ENCODE measurements at regions not wholly inside any gene's neighbourhood (a gene's known extent, or its start where the extent isn't known, plus 50 kb on each side); places are given as distances from the start of the nearest gene placed in this dataset.

- Histone ChIP-seq H2AFZ (no peak overlapping the region), H3K9me2 (replicated peaks; ENCODE audit: insufficient read depth) (no peaks in the 10 kb centered on the region), H3K27me3 (no peaks in the 10 kb centered on the region), H3K4me3 (no peak overlapping the region), H3K36me3 (replicated peaks; ENCODE audit: insufficient read depth, low read depth) (no peaks in the 10 kb centered on the region), H4K20me1 (ENCODE audit: insufficient read depth, poor library complexity, severe bottlenecking) (no peaks in the 10 kb centered on the region), H3K4me1 (ENCODE audit: insufficient read depth) (no peaks in the 10 kb centered on the region), H3K79me2 (no peaks in the 10 kb centered on the region), H3K27ac (no peak overlapping the region), H3K4me2 (no peak overlapping the region), H3K9me3 (ENCODE audit: low read depth) (no peaks in the 10 kb centered on the region)
- 92% methylated on average over 3 of the region's 3 CpGs for WGBS (ENCODE audit: low lambda C conversion rate, missing lambda C conversion rate)
- no peak for DNase-seq (ENCODE audit: low spot score)
- TF ChIP-seq EZH2phosphoT487 (IDR thresholded peaks at IDR 0.05; ENCODE audit: low read depth, severe bottlenecking, unreplicated experiment) (no peak), CTCF (IDR thresholded peaks at IDR 0.05; ENCODE audit: poor library complexity) (no peak), EZH2 (IDR thresholded peaks at IDR 0.05; ENCODE audit: borderline replicate concordance) (no peak)
Measured at GRCh38 chr16:62157544-62157943, 121.3 kb upstream of the CDH8 start.

- no peak overlapping the region for H3K27ac ChIP-seq
- no peak overlapping the region for H2AFZ ChIP-seq
- no peak overlapping the region for H3K4me3 ChIP-seq
- no peak for DNase-seq (ENCODE audit: low spot score)
- H3K9me2 ChIP-seq (replicated peaks; ENCODE audit: insufficient read depth), result no peaks in the 10 kb centered on the region
- H4K20me1 ChIP-seq (ENCODE audit: insufficient read depth, poor library complexity, severe bottlenecking), result no peaks in the 10 kb centered on the region
- no peaks in the 10 kb centered on the region for H3K9me3 ChIP-seq (ENCODE audit: low read depth)
- H3K4me1 ChIP-seq (ENCODE audit: insufficient read depth), result no peaks in the 10 kb centered on the region
- no peak overlapping the region for H3K4me2 ChIP-seq
- H3K27me3 ChIP-seq, result no peaks in the 10 kb centered on the region
- 83% methylated on average over 2 of the region's 2 CpGs for WGBS (ENCODE audit: low lambda C conversion rate, missing lambda C conversion rate)
- H3K79me2 ChIP-seq, result no peaks in the 10 kb centered on the region
- H3K36me3 ChIP-seq (replicated peaks; ENCODE audit: insufficient read depth, low read depth), result no peaks in the 10 kb centered on the region
- TF ChIP-seq CTCF (IDR thresholded peaks at IDR 0.05; ENCODE audit: poor library complexity) (no peak), EZH2 (IDR thresholded peaks at IDR 0.05; ENCODE audit: borderline replicate concordance) (no peak), EZH2phosphoT487 (IDR thresholded peaks at IDR 0.05; ENCODE audit: low read depth, severe bottlenecking, unreplicated experiment) (no peak)
Measured at GRCh38 chr16:62156971-62157370, 120.7 kb upstream of the CDH8 start.

- no peak overlapping the region for H3K4me3 ChIP-seq
- H3K27ac ChIP-seq, result no peak overlapping the region
- H4K20me1 ChIP-seq (ENCODE audit: insufficient read depth, poor library complexity, severe bottlenecking), result no peaks in the 10 kb centered on the region
- no peak overlapping the region for H2AFZ ChIP-seq
- no peaks in the 10 kb centered on the region for H3K36me3 ChIP-seq (replicated peaks; ENCODE audit: insufficient read depth, low read depth)
- no peaks in the 10 kb centered on the region for H3K9me2 ChIP-seq (replicated peaks; ENCODE audit: insufficient read depth)
- no peaks in the 10 kb centered on the region for H3K79me2 ChIP-seq
- DNase-seq (ENCODE audit: low spot score), result no peak
- H3K9me3 ChIP-seq (ENCODE audit: low read depth), result no peaks in the 10 kb centered on the region
- H3K4me1 ChIP-seq (ENCODE audit: insufficient read depth), result no peaks in the 10 kb centered on the region
- no peak overlapping the region for H3K4me2 ChIP-seq
- no peak for TF ChIP-seq CTCF (IDR thresholded peaks at IDR 0.05; ENCODE audit: poor library complexity)
- no peak for TF ChIP-seq EZH2 (IDR thresholded peaks at IDR 0.05; ENCODE audit: borderline replicate concordance)
- TF ChIP-seq EZH2phosphoT487 (IDR thresholded peaks at IDR 0.05; ENCODE audit: low read depth, severe bottlenecking, unreplicated experiment), result no peak
- H3K27me3 ChIP-seq, result no peaks in the 10 kb centered on the region
Measured at GRCh38 chr16:62149631-62150030, 113.4 kb upstream of the CDH8 start.

DNA sequence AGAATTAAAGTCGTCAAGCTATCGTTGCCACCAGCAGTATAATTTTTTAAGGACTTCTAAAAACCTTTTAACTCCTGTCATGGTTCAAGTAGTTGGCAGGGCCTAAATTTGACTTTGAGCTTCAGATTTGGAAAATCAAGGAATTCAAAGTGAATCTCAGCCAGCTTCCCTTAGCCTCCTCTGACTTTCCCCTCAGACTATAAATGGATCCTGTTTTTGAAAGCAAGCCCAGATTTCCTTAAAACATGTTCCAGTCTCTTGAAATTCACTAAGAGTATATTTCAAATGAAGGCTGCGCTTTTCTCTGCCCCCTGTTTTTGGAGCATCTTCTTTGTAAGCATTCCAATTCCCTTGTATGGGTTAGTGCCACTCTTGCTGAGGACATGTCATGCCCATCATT is 101.8 kb upstream of the CDH8 start:
- Histone ChIP-seq H3K27me3 (no peaks in the 10 kb centered on the region), H2AFZ (no peak overlapping the region), H3K36me3 (replicated peaks; ENCODE audit: insufficient read depth, low read depth) (no peaks in the 10 kb centered on the region), H3K4me1 (ENCODE audit: insufficient read depth) (no peaks in the 10 kb centered on the region), H4K20me1 (ENCODE audit: insufficient read depth, poor library complexity, severe bottlenecking) (no peaks in the 10 kb centered on the region), H3K4me3 (no peak overlapping the region), H3K27ac (no peak overlapping the region), H3K9me2 (replicated peaks; ENCODE audit: insufficient read depth) (no peaks in the 10 kb centered on the region), H3K4me2 (no peak overlapping the region), H3K9me3 (ENCODE audit: low read depth) (no peaks in the 10 kb centered on the region), H3K79me2 (no peaks in the 10 kb centered on the region)
- 96% methylated on average over 3 of the region's 3 CpGs for WGBS (ENCODE audit: low lambda C conversion rate, missing lambda C conversion rate)
- no peak for DNase-seq (ENCODE audit: low spot score)
- no peak for TF ChIP-seq CTCF (IDR thresholded peaks at IDR 0.05; ENCODE audit: poor library complexity)
- no peak for TF ChIP-seq EZH2phosphoT487 (IDR thresholded peaks at IDR 0.05; ENCODE audit: low read depth, severe bottlenecking, unreplicated experiment)
- no peak for TF ChIP-seq EZH2 (IDR thresholded peaks at IDR 0.05; ENCODE audit: borderline replicate concordance)
